GM12878 (cell line): ENCODE measurements at regions not wholly inside any gene's neighbourhood (a gene's known extent, or its start where the extent isn't known, plus 50 kb on each side); places are given as distances from the start of the nearest gene placed in this dataset.

Source experiments
- ATAC-seq: fragments of 200-7000 bp; cut with Tn5 transposase; 3 replicates; pipeline ENCODE4 v1.9.1; 2020; ENCODE audit warnings: mild to moderate bottlenecking, moderate library complexity
- BruUV-seq: library from RNA; stranded (reverse); fragments of 400-500 nt; replicated peaks from 2 replicates; lab custom pipeline; 2021; lab: Mats Ljungman, UMichigan
- CTCF ChIA-PET: fragments of 300-600 bp; sonication (Branson Sonifier 250); formaldehyde crosslinking; extraction: SDS; loops from one replicate; lab custom pipeline; 2021; ENCODE audit warnings: inconsistent platforms; lab: Yijun Ruan, JAX
- POLR2A ChIA-PET: fragments of 350-600 bp; formaldehyde crosslinking; extraction: SDS; loops from one replicate; lab custom pipeline; 2021; ENCODE audit warnings: inconsistent platforms; lab: Charles Lee
- RAD21 ChIA-PET: fragments of 300-600 bp; sonication (Branson Sonifier 250); formaldehyde crosslinking; loops from one replicate; lab custom pipeline; 2023; ENCODE audit warnings: antibody characterized with exemption; ENCODE audit not compliant: unreplicated experiment; lab: Charles Lee
- SMC1A ChIA-PET: fragments of 300-600 bp; sonication (Branson Sonifier 250); formaldehyde crosslinking; loops from one replicate; lab custom pipeline; 2023; ENCODE audit not compliant: unreplicated experiment, uncharacterized antibody; lab: Charles Lee
- DNase-seq: peaks from one replicate; pipeline ENCODE4 v3.0.0-alpha.2; 2011; ENCODE audit warnings: low read depth, low spot score
- FAIRE-seq: peaks from 3 replicates; lab custom pipeline; 2011; peaks lifted over from hg19 to GRCh38; lab: Jason Lieb, UNC
- H2AFZ ChIP-seq: 2 replicates; pipeline ENCODE4 v1.6.0; 2011; ENCODE audit warnings: low read depth, low read length, control low read depth; ENCODE audit not compliant: control insufficient read depth
- H3K27ac ChIP-seq: 2 replicates; pipeline ENCODE4 v1.5.1; 2011; ENCODE audit warnings: control low read depth; ENCODE audit not compliant: control insufficient read depth, insufficient read depth
- H3K27me3 ChIP-seq, 2 experiments: replicated peaks in 1 of 2; 2 replicates each; pipeline versions ENCODE4 v1.6.0 to v1.6.1; 2011; ENCODE audit warnings: low read length in 1 of 2; ENCODE audit not compliant: control insufficient read depth in 2 of 2, insufficient read depth in 2 of 2
- H3K36me3 ChIP-seq, 2 experiments: 2 replicates each; pipeline ENCODE4 v1.5.1; 2011; ENCODE audit warnings: low read length in 1 of 2; ENCODE audit not compliant: control insufficient read depth in 2 of 2, insufficient read depth in 2 of 2
- H3K4me1 ChIP-seq: 2 replicates; pipeline ENCODE4 v1.6.1; 2011; ENCODE audit warnings: mild to moderate bottlenecking, low read length, moderate library complexity, mixed read lengths; ENCODE audit not compliant: control insufficient read depth, insufficient read depth
- H3K4me2 ChIP-seq: 2 replicates; pipeline ENCODE4 v1.6.0; 2011; ENCODE audit warnings: control low read depth; ENCODE audit not compliant: control insufficient read depth, insufficient read depth
- H3K4me3 ChIP-seq: fragments of 200-600 bp; sonication (generic); 2 replicates; pipeline ENCODE4 v1.5.1; 2016
- H3K79me2 ChIP-seq: 2 replicates; pipeline ENCODE4 v1.6.0; 2011; ENCODE audit warnings: low read length; ENCODE audit not compliant: control insufficient read depth, insufficient read depth
- H3K9ac ChIP-seq: 2 replicates; pipeline ENCODE4 v1.8.0; 2011; ENCODE audit warnings: low read length, control low read depth, mixed read lengths; ENCODE audit not compliant: control insufficient read depth, insufficient read depth
- H3K9me3 ChIP-seq: replicated peaks from 3 replicates; pipeline ENCODE4 v1.5.1; 2011; ENCODE audit warnings: mild to moderate bottlenecking, low read length; ENCODE audit not compliant: control insufficient read depth, insufficient read depth
- H4K20me1 ChIP-seq: 2 replicates; pipeline ENCODE4 v1.6.0; 2011; ENCODE audit not compliant: control insufficient read depth, insufficient read depth
- NFYB ChIP-seq: IDR thresholded peaks from 2 replicates; pipeline ENCODE4 v1.6.1; 2011; ENCODE audit warnings: low read depth, mild to moderate bottlenecking, low read length, improper control_type of control experiment, moderate library complexity; ENCODE audit not compliant: insufficient read depth
- POU2F2 ChIP-seq: IDR thresholded peaks from 3 replicates; pipeline ENCODE4 v1.6.1; 2011; ENCODE audit warnings: low read depth, mild to moderate bottlenecking, low read length, borderline replicate concordance
- PRDM15 ChIP-seq: fragments of 450-650 bp; formaldehyde crosslinking; IDR thresholded peaks from 2 replicates; pipeline ENCODE4 v1.4.0; 2020; ENCODE audit warnings: mild to moderate bottlenecking, moderate library complexity
- SKIL ChIP-seq: fragments of 450-650 bp; IDR thresholded peaks from 2 replicates; pipeline ENCODE4 v1.6.1; 2017; ENCODE audit warnings: mild to moderate bottlenecking, low read depth, inconsistent platforms; ENCODE audit not compliant: poor library complexity, severe bottlenecking
- in situ Hi-C: fragments of 300-500 bp; cut with MboI; formaldehyde crosslinking; loops from 9 replicates; pipeline ENCODE4 v1.14.3; 2018; ENCODE audit warnings: mixed read lengths
- intact Hi-C: fragments of 100-400 bp; cut with micrococcal nuclease; formaldehyde crosslinking; loops from one replicate; pipeline ENCODE4 v1.14.2; 2022; ENCODE audit not compliant: unreplicated experiment

- no peak for TF ChIP-seq PRDM15
Measured at GRCh38 chr3:78414261-78414660, 1353.5 kb downstream of the ROBO1 start (continued).

- no peak overlapping the region for H2AFZ ChIP-seq
- intact Hi-C loops, result no loop called here
- POLR2A ChIA-PET, result no interaction called here
- no peak overlapping the region for H3K9ac ChIP-seq
- SMC1A ChIA-PET, result interaction anchor here (0.5 to 1.1 kb wide), 2 partner anchors 612 to 688 kb away, joined by 3 read pairs; no protein-coding TSS in a partner anchor
- H3K27me3 ChIP-seq, result no peaks in the 10 kb centered on the region
- FAIRE-seq (no peak), DNase-seq (no peak), ATAC-seq (no peak)
- no TSS peak for BruUV-seq
- in situ Hi-C loops, result no loop called here
- no peaks in the 10 kb centered on the region for H3K4me1 ChIP-seq
- RAD21 ChIA-PET, result no interaction called here
- H3K4me3 ChIP-seq, result no peak overlapping the region
- no peaks in the 10 kb centered on the region for H3K36me3 ChIP-seq
- H4K20me1 ChIP-seq, result no peaks in the 10 kb centered on the region
- no peak overlapping the region for H3K27ac ChIP-seq
- no peak for TF ChIP-seq POU2F2
- no peak for TF ChIP-seq SKIL
- no peak for TF ChIP-seq NFYB
- no peaks in the 10 kb centered on the region for H3K9me3 ChIP-seq
- CTCF ChIA-PET, result interaction anchor here (0.6 kb wide), 1 partner anchor 103 kb away, joined by 3 read pairs; no protein-coding TSS in a partner anchor
- H3K4me2 ChIP-seq, result no peak overlapping the region
- H3K79me2 ChIP-seq, result no peaks in the 10 kb centered on the region
Measured at GRCh38 chr3:78420611-78421010, 1347.2 kb downstream of the ROBO1 start.
